ENCODE measurements at regions not wholly inside any gene's neighbourhood (a gene's known extent, or its start where the extent isn't known, plus 50 kb on each side); places are given as distances from the start of the nearest gene placed in this dataset.

- Histone ChIP-seq H3K27ac (no peak overlapping the region), H3K36me3 (no peaks in the 10 kb centered on the region), H3K4me1 (peaks cover 61% of the 10 kb centered on the region), H4K20me1 (no peaks in the 10 kb centered on the region), H3K9ac (no peak overlapping the region), H3K4me2 (no peak overlapping the region), H3K9me3 (peaks cover 32% of the 10 kb centered on the region), H3K27me3 (no peaks in the 10 kb centered on the region), H3K4me3 (no peak overlapping the region)
- TF ChIP-seq Cebpa-rat (IDR thresholded peaks at IDR 0.05), result no peak
These were observed 284.4 kb downstream of the TCF7L2 start for GRCh38 chr10:113234481-113234880.

- no peak overlapping the region for H3K27ac ChIP-seq
- peaks cover 62% of the 10 kb centered on the region for H3K4me1 ChIP-seq
- no peak overlapping the region for H3K4me2 ChIP-seq
- H3K9ac ChIP-seq, result no peak overlapping the region
- H3K27me3 ChIP-seq, result no peaks in the 10 kb centered on the region
- H3K36me3 ChIP-seq, result no peaks in the 10 kb centered on the region
- no peak for TF ChIP-seq Cebpa-rat (IDR thresholded peaks at IDR 0.05)
- peaks cover 32% of the 10 kb centered on the region for H3K9me3 ChIP-seq
- H3K4me3 ChIP-seq, result no peak overlapping the region
- no peaks in the 10 kb centered on the region for H4K20me1 ChIP-seq
These were observed 285.5 kb downstream of the TCF7L2 start for GRCh38 chr10:113235508-113235907.

GRCh38 chr10:113236998-113237397, 287.0 kb downstream of the TCF7L2 start:
- no peaks in the 10 kb centered on the region for H3K36me3 ChIP-seq
- H3K27ac ChIP-seq, result no peak overlapping the region; the same call in 1 of the 2 replicates
- no peaks in the 10 kb centered on the region for H4K20me1 ChIP-seq
- H3K4me1 ChIP-seq, result peaks cover 62% of the 10 kb centered on the region
- H3K9ac ChIP-seq, result no peak overlapping the region
- H3K4me2 ChIP-seq, result no peak overlapping the region
- no peak overlapping the region for H3K4me3 ChIP-seq
- TF ChIP-seq Cebpa-rat (IDR thresholded peaks at IDR 0.05), result no peak
- no peaks in the 10 kb centered on the region for H3K27me3 ChIP-seq
- peaks cover 32% of the 10 kb centered on the region for H3K9me3 ChIP-seq

- H3K27ac ChIP-seq, result peak overlapping the region; percentile 79
- TF ChIP-seq Cebpa-rat (IDR thresholded peaks at IDR 0.05), result no peak
- no peaks in the 10 kb centered on the region for H3K36me3 ChIP-seq
- peaks cover 62% of the 10 kb centered on the region for H3K4me1 ChIP-seq
- no peaks in the 10 kb centered on the region for H4K20me1 ChIP-seq
- peak overlapping the region; percentile 78 for H3K4me2 ChIP-seq
- H3K4me3 ChIP-seq, result no peak overlapping the region
- H3K27me3 ChIP-seq, result no peaks in the 10 kb centered on the region
- H3K9me3 ChIP-seq, result peaks cover 27% of the 10 kb centered on the region
- peak overlapping the region; percentile 44; the same call in 1 of the 2 replicates for H3K9ac ChIP-seq
These were observed 289.7 kb downstream of the TCF7L2 start for GRCh38 chr10:113239566-113240350.

- Histone ChIP-seq H3K4me2 (peak overlapping the region; percentile 78), H3K4me3 (no peak overlapping the region), H3K9me3 (peaks cover 18% of the 10 kb centered on the region), H3K9ac (peak overlapping the region; percentile 56; the same call in 1 of the 2 replicates), H3K27ac (peak overlapping the region; percentile 79), H3K27me3 (no peaks in the 10 kb centered on the region), H3K36me3 (no peaks in the 10 kb centered on the region), H4K20me1 (no peaks in the 10 kb centered on the region), H3K4me1 (peaks cover 67% of the 10 kb centered on the region)
- no peak for TF ChIP-seq Cebpa-rat (IDR thresholded peaks at IDR 0.05)
These were observed 290.7 kb downstream of the TCF7L2 start for GRCh38 chr10:113240736-113241135.

- H3K4me1 ChIP-seq, result peaks cover 67% of the 10 kb centered on the region
- peaks cover 7% of the 10 kb centered on the region for H3K9me3 ChIP-seq
- H3K27me3 ChIP-seq, result no peaks in the 10 kb centered on the region
- H3K27ac ChIP-seq, result peak overlapping the region; percentile 79
- peak overlapping the region; percentile 78 for H3K4me2 ChIP-seq
- no peaks in the 10 kb centered on the region for H3K36me3 ChIP-seq
- peak overlapping the region; percentile 56 for H3K9ac ChIP-seq
- H3K4me3 ChIP-seq, result peak overlapping the region; percentile 34; the same call in 1 of the 2 replicates
- TF ChIP-seq Cebpa-rat (IDR thresholded peaks at IDR 0.05), result no peak
- no peaks in the 10 kb centered on the region for H4K20me1 ChIP-seq
These were observed 291.7 kb downstream of the TCF7L2 start for GRCh38 chr10:113241599-113242360.

- H3K27me3 ChIP-seq, result no peaks in the 10 kb centered on the region
- no peak for TF ChIP-seq Cebpa-rat (IDR thresholded peaks at IDR 0.05)
- H3K9me3 ChIP-seq, result no peaks in the 10 kb centered on the region; the same call in 1 of the 2 replicates
- H3K4me3 ChIP-seq, result no peak overlapping the region
- H3K36me3 ChIP-seq, result no peaks in the 10 kb centered on the region
- H4K20me1 ChIP-seq, result no peaks in the 10 kb centered on the region
- H3K27ac ChIP-seq, result peak overlapping the region; percentile 79
- peaks cover 67% of the 10 kb centered on the region for H3K4me1 ChIP-seq
- no peak overlapping the region for H3K9ac ChIP-seq
- peak overlapping the region; percentile 78 for H3K4me2 ChIP-seq
These were observed 293.3 kb downstream of the TCF7L2 start for GRCh38 chr10:113243311-113243710.

GRCh38 chr10:113244750-113245149, 294.7 kb downstream of the TCF7L2 start:
- Histone ChIP-seq H3K4me1 (peaks cover 56% of the 10 kb centered on the region), H3K9me3 (no peaks in the 10 kb centered on the region; the same call in 1 of the 2 replicates), H3K36me3 (no peaks in the 10 kb centered on the region), H4K20me1 (no peaks in the 10 kb centered on the region), H3K4me2 (peak overlapping the region; percentile 78), H3K27me3 (no peaks in the 10 kb centered on the region), H3K27ac (peak overlapping the region; percentile 79), H3K4me3 (no peak overlapping the region), H3K9ac (no peak overlapping the region)
- TF ChIP-seq Cebpa-rat (IDR thresholded peaks at IDR 0.05), result no peak

GRCh38 chr10:113245286-113245685, 295.2 kb downstream of the TCF7L2 start:
- Histone ChIP-seq H3K9ac (no peak overlapping the region), H3K36me3 (no peaks in the 10 kb centered on the region), H3K4me2 (no peak overlapping the region; the same call in 1 of the 2 replicates), H3K9me3 (no peaks in the 10 kb centered on the region; the same call in 1 of the 2 replicates), H3K27ac (no peak overlapping the region), H3K4me1 (peaks cover 51% of the 10 kb centered on the region), H4K20me1 (no peaks in the 10 kb centered on the region), H3K4me3 (no peak overlapping the region), H3K27me3 (no peaks in the 10 kb centered on the region)
- TF ChIP-seq Cebpa-rat (IDR thresholded peaks at IDR 0.05), result no peak

- H3K36me3 ChIP-seq, result no peaks in the 10 kb centered on the region
- H3K27me3 ChIP-seq, result no peaks in the 10 kb centered on the region
- no peak for TF ChIP-seq Cebpa-rat (IDR thresholded peaks at IDR 0.05)
- H3K9me3 ChIP-seq, result no peaks in the 10 kb centered on the region; the same call in 1 of the 2 replicates
- H4K20me1 ChIP-seq, result no peaks in the 10 kb centered on the region
- no peak overlapping the region for H3K27ac ChIP-seq
- no peak overlapping the region for H3K9ac ChIP-seq
- peaks cover 33% of the 10 kb centered on the region for H3K4me1 ChIP-seq
- H3K4me2 ChIP-seq, result no peak overlapping the region
- H3K4me3 ChIP-seq, result no peak overlapping the region
These were observed 297.0 kb downstream of the TCF7L2 start for GRCh38 chr10:113247050-113247449.

Data from BLaER1 (cell line).